HL-60 (cell line): ENCODE measurements at regions not wholly inside any gene's neighbourhood (a gene's known extent, or its start where the extent isn't known, plus 50 kb on each side); places are given as distances from the start of the nearest gene placed in this dataset.

Source experiments
- POLR2AphosphoS5 ChIP-seq: IDR thresholded peaks from 2 replicates; pipeline ENCODE4 v1.6.1; 2012; ENCODE audit warnings: low read depth
- SPI1 ChIP-seq: IDR thresholded peaks from 2 replicates; pipeline ENCODE4 v1.6.1; 2012; ENCODE audit warnings: low read depth, mild to moderate bottlenecking, borderline replicate concordance
- TF ChIP-seq, protein P1 (sequence below): IDR thresholded peaks from one replicate; pipeline ENCODE4 v1.5.1; 2011; ENCODE audit warnings: low read length, control low read depth, inconsistent platforms; ENCODE audit not compliant: insufficient read depth
- TF ChIP-seq, protein P2 (sequence below): IDR thresholded peaks from 2 replicates; pipeline ENCODE4 v1.6.1; 2012; ENCODE audit warnings: low read depth; ENCODE audit not compliant: insufficient replicate concordance

DNA sequence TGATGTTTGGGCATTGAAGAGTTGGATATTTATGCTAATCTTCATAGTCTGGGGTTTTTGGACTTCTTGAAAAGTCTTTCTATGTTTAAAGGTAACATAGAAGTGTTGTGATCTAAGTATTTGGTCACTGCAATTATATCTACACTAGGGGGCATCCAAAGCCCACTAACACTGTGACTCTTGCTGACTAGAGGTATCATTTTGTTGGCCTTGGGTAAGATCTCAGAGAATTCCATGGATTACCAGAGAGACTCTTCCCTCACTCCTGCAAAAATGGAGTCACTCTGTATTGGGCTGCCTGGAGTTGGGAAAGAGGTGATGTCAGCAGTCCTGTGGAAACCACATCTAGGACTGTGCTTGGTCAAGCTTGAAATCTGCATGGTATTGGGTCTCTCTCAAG, 1077.6 kb downstream of the FAM133A start:
- TF ChIP-seq, protein P1, sequence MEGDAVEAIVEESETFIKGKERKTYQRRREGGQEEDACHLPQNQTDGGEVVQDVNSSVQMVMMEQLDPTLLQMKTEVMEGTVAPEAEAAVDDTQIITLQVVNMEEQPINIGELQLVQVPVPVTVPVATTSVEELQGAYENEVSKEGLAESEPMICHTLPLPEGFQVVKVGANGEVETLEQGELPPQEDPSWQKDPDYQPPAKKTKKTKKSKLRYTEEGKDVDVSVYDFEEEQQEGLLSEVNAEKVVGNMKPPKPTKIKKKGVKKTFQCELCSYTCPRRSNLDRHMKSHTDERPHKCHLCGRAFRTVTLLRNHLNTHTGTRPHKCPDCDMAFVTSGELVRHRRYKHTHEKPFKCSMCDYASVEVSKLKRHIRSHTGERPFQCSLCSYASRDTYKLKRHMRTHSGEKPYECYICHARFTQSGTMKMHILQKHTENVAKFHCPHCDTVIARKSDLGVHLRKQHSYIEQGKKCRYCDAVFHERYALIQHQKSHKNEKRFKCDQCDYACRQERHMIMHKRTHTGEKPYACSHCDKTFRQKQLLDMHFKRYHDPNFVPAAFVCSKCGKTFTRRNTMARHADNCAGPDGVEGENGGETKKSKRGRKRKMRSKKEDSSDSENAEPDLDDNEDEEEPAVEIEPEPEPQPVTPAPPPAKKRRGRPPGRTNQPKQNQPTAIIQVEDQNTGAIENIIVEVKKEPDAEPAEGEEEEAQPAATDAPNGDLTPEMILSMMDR = no peak
- no peak for TF ChIP-seq POLR2AphosphoS5
- TF ChIP-seq, protein P2, sequence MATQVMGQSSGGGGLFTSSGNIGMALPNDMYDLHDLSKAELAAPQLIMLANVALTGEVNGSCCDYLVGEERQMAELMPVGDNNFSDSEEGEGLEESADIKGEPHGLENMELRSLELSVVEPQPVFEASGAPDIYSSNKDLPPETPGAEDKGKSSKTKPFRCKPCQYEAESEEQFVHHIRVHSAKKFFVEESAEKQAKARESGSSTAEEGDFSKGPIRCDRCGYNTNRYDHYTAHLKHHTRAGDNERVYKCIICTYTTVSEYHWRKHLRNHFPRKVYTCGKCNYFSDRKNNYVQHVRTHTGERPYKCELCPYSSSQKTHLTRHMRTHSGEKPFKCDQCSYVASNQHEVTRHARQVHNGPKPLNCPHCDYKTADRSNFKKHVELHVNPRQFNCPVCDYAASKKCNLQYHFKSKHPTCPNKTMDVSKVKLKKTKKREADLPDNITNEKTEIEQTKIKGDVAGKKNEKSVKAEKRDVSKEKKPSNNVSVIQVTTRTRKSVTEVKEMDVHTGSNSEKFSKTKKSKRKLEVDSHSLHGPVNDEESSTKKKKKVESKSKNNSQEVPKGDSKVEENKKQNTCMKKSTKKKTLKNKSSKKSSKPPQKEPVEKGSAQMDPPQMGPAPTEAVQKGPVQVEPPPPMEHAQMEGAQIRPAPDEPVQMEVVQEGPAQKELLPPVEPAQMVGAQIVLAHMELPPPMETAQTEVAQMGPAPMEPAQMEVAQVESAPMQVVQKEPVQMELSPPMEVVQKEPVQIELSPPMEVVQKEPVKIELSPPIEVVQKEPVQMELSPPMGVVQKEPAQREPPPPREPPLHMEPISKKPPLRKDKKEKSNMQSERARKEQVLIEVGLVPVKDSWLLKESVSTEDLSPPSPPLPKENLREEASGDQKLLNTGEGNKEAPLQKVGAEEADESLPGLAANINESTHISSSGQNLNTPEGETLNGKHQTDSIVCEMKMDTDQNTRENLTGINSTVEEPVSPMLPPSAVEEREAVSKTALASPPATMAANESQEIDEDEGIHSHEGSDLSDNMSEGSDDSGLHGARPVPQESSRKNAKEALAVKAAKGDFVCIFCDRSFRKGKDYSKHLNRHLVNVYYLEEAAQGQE = no peak
- no peak for TF ChIP-seq SPI1
